NCI-H748 treated with DMSO at 0.1 percent for 48 hours (cell line): ENCODE measurements at regions not wholly inside any gene's neighbourhood (a gene's known extent, or its start where the extent isn't known, plus 50 kb on each side); places are given as distances from the start of the nearest gene placed in this dataset.
"Not testable (repeated sequence)": the region's sequence is repeated elsewhere in the genome, so short reads cannot be mapped to it uniquely, and the experiment has no call there.

Experiments
- DNase-seq: peaks from one replicate; lab custom pipeline; 2025; lab: John Stamatoyannopoulos, UW

- no peak for DNase-seq
Measured at GRCh38 chr3:81853431-81853830, 92.0 kb upstream of the GBE1 start.

DNA sequence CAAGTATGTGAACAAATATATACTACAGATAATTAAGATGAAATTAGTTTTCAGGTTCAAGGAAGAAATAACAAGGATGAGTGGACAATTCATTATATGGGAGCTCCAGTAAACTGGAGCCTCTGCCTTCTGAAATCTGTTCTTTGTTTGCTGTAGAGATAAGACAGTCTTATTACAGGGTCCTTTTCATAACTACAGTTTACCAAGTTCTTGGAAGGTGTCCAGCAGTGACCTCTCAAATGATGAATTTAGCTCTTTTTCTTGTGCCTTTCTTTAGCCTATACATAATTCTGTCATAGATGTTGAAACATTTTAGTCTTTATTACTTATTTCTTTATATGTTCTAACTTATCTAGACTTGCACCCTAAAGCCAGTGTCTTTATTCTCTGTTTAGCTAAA, 89.7 kb upstream of the GBE1 start:
- DNase-seq: no peak

DNA sequence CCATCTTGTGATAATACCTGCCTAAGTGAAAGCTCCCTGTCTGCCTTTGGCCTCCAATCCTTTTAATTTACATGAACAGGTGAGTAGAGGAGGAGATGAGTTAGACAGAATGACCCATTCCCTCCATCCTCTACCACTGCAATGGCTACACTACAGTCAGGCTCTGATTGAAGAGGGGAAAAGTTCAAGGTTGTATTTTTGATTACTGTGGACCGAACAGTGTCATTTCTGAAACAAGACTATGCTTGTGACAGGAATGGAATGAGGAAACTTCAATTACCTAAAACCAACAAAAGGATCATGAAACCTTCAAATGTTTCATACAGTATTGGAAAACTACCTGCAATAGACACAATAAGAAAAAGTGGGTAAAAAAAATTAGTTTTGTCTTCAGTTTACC, 85.5 kb upstream of the GBE1 start:
- no peak for DNase-seq

DNA sequence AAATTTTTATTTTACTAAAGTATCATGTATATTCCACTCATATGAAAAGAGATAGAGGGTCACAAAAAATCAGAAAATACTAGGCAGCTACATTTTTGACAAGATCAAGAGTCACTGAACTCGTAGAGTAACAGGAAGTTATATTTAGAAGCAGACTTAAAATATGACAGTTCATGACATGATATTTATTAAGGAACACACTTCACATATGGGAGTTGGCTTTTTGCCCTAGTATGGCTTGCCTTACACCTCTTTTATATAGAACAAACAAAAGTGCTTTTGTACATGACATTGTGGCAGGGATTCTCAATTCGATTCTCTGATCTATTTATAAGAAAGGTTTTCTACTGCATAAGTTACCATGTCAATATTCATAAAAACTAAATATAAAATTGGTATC, 80.1 kb upstream of the GBE1 start:
- DNase-seq: no peak

DNA sequence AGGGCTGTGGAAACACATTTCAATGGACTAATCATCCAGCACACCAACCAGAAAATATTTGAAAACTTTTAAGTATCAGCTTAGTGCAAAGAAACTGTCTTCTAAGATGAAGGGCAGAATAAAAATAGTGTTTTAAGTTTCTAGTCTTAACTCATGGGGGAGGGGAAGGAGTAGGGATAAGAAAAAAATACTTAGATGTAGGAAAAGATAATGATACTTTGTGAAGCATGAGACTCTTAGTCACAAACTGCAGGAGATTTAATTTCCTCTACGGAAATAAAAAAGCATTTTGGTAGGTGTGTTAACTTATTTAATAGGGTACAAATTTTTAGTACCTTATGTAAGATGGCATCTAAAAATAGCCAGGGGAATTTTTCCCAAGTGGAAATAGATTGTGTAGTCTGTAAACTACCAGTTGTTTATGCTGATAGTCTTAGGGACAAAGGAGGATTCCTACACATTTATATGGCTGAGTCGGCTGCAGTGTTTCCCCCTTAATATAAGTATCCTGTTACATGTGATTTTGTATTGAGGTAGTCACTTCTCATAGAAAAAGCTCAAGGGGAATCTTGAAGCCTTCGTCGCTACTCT, 78.2 kb upstream of the GBE1 start:
- DNase-seq: no peak

DNA sequence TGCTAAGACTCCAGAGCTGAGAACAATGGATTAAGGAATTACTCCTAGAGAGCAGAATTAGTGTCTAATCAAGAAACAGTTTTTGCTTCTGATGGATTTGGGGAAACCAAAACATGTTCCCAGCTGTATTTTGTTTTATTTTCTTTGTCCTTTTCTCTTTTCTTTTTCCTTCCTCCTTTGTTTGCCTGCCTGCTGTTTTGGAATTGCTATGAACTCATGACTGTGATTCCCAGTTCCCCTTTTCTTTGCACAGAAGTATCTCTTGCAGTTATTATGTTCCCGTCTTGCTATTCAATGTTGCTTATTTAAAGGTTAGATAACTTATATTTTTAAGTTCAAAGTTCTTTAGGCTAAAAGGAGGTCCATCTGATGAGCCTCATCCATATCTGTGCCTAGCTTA, 77.0 kb upstream of the GBE1 start:
- no peak for DNase-seq

DNA sequence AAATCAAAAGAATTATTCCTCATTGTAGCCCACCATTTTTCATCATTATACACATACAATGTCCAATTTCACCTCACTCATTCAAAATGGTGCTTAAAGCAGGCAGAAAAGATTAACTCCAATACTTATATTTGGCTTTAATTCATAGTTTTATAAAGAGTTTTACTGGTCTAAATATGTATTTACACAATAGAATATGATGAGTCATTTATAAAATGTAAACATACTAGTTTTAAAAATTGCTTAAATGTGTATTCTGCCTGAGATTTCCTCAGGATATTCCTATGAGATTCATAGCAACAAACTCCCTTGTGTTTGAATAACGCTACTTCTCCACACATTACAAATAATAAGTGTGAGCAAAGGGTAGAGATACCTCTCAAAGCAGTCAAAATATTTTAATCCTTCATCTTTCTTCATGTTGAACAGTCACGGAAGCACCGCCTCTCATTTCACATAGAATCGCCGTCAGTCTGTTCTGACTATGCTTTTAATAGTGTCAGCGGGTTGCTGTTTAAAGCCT, 75.7 kb upstream of the GBE1 start:
- no peak for DNase-seq

- no peak for DNase-seq
Measured at GRCh38 chr3:81829937-81830336, 68.5 kb upstream of the GBE1 start.

DNA sequence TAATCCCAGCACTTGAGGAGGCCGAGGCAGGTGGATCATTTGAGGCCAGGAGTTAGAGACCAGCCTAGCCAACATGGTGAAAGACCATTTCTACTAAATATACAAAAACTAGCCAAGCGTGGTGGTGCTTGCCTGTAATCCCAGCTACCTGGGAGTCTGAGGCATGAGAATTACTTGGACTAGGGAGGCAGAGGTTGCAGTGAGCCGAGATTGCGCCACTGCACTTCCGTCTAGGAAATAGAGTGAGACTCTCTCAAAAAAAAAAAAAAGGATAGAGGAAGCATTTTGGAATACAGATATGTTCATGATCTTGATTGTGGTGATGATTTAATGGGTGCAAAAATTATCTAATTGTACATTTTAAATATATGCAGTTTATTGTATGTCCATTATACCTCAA, 67.8 kb upstream of the GBE1 start:
- not testable (repeated sequence) for DNase-seq

DNA sequence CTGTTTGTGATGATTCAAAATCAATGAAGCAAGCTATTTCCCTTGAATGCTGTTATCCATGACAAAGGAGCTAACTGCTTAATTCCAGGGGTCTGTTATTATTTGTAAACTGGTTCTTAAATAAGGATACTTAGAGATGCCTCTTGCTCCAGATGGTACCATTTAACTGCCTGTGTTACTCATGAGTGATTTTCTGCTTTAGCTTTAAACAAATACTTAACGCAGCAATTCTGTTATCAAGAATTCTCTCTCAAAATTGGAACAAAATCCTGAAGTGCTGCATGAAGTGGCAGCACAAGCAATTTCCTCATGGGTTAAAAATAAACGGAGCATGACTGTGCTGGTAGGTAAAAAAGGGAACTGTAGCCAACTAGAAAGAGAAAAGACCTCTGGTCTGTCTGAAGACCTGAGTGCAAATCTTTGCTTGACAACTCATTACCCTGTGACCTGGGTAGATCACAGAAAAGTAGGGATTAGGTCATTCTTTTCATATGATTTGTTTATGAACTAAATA, 62.5 kb upstream of the GBE1 start:
- no peak for DNase-seq

DNA sequence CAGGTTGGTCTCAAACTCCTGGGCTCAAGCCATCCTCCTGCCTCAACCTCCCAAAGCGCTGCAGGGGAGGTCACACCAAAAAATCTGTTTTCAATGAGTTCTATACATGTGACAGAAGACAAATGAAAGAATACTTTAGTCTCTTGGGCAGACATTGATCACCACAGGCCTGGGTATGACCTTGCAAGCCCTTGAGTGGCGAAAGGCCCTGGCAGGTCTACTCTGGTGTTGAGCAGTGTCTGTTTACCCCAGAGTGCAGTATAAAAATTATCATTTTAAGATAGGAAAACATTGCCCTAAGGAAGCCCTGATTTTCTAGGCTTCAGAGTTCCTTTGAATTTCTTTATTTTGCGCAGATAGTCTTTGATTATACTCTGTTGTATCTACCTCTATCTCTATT, 61.6 kb upstream of the GBE1 start:
- DNase-seq: no peak

DNA sequence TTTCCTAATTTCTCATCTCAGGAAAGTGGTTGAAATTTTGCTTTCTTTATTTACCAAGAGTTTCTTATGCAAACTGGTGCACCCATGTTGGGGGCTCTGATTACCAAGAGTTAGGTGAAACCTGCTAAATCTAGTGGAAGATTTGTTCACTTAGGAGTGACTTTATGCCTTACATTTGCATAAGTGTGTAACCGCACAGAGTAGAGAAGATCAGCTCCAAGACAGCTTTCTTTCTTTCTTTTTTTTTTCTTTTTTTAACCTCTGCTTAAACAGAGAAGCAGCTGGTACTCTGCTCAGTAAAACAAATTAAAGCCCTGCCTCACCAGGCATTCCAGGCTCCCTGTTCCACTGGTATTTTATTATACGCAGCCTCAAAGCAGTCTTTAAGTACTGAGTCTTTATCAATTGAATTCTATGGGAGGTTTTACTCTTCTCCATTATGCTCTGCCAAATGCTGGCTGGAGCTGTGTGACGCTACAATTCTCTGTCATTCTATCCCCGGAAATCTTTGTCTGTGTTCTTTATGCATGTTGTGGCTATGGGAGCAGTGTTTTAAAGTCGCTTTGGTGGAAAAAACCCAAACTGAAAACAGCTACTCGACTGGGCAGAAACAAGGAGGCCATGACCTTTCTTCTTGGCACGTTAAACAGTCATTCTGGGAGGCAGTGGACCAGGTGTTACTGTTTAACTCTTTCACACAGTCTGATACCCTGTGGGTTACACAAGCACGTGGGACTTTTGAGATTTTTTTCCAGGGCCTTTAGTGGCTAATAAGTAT, 55.2 kb upstream of the GBE1 start:
- no peak for DNase-seq

DNA sequence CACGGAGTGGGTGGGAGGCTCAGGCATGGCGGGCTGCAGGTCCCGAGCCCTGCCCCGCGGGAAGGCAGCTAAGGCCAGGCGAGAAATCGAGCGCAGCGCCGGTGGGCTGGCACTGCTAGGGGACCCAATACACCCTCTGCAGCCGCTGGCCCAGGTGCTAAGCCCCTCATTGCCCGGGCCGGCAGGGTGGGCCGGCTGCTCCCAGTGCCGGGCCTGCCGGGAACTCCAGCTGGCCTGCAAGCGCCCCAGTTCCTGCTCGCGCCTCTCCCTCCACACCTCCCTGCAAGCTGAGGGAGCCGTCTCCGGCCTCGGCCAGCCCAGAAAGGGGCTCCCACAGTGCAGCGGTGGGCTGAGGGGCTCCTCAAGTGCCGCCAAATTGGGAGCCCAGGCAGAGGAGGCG, 50.7 kb upstream of the GBE1 start:
- not testable (repeated sequence) for DNase-seq
